ENCODE measurements at regions not wholly inside any gene's neighbourhood (a gene's known extent, or its start where the extent isn't known, plus 50 kb on each side); places are given as distances from the start of the nearest gene placed in this dataset.

DNA sequence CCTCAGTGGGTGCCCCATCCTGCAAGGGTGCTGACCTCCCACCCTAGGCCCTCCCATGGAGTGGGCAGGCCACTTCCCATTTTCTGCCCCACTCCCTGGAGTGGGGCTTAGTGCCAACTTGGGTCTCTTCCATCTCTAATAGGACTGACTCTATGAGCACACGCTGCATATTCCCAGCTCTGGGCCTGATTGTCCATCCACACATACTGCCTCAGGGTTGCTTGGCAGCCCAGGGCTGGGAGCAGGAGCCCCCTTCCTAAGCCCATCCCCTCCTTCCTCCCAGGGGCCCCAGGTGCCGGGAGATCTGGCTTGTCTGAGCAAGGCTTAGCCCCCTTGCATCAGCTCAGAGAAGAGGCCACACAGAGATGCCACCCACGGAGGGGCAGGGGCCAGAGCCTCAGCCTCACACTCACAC is 55.1 kb downstream of the PJA1 start:
- no peak for DNase-seq

DNA sequence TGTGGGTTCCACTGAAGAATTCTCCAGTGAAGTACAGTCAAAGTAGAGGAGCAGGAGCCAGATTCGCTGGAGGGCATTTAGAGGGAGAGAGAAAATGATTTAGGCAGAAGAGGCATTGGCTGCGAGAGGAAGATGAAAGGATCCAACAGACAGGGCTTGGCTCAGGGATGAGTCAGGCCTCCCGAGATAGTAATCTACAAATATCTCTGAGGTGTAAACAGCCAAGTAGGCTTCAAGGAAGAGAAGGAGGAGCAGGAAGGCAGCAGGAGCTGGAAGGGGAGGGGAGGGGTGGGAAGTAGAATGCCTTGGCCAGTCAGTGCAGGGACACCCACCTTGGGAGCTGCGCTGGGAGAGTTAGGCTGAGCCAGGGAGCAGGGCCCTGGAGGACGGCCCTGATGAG is 55.5 kb downstream of the PJA1 start:
- DNase-seq, result no peak

DNA sequence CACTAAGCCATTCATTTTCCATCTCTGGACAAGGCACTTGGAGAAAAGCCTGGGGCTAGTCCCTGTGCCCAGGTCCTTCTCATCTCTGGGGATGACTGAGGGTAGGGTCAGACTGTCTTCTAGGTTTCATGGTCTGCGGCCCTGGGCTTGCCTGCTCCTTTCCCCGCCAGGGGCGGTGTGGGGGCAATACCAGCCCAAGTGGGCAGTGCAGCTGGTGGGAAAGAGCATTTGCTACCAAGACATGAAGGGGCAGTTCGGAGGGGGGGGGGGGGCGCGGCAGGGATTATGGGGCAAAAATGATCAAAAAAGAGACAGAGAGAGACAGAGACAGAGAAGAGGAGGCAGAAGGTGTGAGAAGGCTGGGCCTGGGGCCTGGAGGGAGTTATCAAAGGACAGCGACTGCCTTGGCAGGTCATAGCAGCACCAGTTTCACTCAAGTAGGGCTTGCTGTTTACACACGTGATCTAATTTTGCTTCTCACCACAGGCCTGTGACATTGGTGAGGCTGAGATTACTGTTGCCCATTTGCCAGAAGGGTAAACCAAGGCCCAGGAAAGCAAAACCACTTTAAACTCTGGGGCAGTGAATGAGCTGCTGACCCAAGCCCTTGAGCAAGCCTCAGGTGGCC is 56.1 kb downstream of the PJA1 start:
- no peak for DNase-seq

DNA sequence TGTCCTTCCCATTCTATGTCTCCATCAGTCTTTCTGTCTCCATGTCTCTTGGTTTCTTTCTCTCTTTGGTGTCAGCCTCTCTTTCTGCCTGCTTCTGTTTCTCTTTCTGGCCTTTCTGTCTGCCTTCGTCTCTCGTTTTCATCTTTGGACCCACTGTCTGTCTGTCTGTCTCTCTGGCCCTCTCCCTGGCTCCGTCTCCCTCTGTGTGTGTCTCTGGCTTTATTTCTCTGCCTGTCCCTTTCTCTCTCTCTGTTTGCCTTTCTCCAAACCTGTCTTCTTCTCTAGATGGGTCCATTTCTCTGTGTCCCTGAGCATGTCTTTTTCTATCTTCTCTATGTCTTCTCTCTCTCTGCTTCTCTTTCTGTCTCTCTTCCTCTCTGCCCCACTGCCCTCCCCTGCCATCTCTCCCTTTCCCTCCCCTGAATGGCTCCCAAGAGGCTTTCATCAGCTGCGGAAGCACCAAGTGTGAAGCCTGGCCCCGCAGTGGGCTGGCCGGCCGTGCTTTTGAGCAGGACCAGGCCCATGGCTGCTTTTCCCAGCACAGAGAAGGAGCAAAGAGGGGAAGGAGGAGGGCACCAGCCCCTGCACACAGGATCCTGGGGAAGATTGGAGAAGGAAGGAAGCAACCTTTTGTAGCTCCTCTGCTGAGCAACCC is 57.4 kb downstream of the PJA1 start:
- no peak for DNase-seq

DNA sequence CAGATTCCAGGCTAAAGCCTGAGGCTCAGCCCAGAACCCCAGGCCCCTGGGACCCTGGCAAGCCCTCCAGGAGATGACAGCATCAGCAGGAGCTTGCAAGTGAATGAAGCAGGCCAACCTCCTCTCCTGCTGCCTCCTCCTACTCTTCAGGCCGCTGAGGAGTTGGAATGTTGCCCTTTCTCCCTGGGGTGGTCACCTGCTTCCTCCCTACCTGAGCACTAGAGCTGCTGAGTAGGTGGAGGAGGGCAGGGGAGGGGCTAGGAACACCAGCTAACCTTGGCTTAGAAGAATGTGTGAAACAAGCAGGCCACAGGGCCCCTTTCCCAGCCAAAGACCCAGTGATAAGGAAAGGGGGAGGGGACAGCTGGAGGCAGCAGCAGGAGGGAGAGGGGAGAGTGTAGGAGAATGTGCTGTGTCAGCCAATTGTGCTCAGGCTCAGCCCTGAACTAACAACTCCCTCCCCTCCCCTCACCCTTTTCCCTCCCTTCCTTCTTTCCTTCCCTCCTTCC is 58.0 kb downstream of the PJA1 start:
- no peak for DNase-seq

DNA sequence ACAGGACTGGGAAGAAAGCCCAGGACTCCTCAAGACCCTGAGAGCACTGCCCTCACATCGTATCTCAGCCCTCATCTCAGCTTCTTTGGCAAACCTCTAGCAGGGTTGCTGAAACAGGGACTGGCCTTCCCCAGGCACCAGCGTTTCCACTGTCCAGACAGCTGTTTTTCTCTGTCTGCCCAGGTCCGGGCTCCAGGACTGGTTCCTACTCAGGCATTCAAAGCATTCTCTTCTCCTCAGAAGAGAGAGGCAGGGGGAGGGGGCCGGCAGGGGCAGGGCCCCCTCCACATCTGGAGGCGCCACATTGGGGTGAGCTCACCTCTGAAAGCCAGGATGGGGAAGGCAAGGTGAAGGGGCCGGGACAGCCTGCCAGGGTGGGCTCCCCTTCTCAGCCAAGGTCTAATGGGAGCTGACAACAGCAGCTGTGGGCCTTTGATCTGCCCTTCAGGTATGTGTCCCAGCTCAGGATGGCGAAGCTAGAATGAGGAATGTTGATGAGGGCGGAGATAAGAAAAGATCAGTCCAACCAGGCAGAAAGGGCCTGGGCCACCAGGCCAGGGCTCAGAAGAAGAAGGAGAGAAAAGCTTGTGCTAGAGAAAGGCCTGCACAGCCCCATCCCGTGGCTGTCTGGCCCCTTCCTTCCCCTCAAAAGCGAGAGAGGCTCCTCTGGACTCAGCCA is 60.4 kb downstream of the PJA1 start:
- no peak for DNase-seq

DNA sequence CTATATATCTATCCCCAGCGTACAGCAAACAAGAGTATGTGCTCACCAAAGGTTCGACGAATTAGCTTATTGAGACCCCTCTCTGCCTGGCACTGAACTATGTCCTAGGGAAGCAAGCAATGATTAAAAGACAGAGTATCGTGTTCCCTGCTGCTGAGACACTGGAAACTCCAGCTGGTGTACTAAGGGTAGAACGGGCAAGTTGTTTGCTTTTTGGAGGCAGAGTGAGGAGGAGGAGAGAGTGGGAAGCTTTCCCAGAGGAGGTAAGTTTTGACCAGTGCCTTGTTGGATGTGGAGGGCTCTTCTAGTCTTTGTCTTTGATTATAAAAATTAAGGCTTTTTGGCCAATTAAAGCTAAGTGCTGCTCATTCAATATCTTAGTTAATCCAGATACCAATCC is 61.7 kb downstream of the PJA1 start:
- DNase-seq, result no peak

DNA sequence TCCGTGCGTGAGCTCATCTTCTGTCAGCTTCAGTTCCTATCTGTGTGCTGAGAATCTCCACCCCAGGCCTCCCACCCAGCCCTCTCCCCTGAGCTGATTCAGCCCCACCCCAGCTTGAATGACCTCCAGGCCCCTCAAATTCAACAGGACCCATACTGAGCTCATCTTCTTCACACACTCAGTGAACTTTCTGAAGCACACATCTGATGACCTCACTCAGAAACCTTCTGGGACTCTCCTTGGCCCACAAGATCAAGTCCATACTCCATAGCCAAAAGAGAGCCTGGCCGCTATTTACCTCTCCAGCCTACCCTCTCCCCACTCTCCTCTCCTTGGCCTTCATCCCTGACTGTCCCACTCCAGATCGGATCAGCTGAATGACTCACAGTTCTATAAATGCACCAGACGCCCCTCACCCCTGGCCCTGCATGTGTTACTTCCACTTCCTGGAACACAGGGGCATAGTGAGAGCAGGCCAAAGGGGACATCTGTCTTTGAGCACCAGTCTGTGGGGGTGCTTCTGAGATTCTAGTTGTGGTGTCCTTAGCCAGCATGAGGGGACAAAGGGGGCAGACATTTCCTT is 62.5 kb downstream of the PJA1 start:
- no peak for DNase-seq

DNA sequence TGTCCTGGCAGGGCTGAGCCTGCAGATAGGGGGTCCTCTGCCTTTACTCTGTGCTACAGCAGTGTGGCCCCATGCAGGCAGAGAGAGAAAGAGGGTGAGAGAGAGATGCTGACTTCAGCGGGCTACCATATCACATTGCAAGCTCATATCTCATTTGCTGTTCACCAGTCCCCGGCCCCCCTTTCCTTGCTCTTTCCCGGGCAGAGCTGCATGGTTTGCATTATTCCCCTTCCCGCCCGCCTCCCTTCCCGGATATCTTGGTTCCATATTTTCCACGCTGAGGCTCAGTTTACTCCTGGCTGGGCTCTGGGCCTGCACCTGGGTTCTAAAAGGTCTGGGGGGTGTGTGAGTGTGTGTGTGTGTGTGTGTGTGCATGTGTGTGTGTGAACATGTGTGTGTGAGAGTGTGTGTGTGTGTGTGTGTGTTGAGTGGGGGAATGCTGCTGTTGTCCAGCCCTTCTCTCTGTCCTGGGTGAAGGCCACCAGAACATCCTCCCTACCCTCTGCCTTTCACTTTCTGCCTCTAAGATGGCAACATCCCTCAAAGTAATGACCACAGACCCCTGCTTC is 63.5 kb downstream of the PJA1 start:
- no peak for DNase-seq

DNA sequence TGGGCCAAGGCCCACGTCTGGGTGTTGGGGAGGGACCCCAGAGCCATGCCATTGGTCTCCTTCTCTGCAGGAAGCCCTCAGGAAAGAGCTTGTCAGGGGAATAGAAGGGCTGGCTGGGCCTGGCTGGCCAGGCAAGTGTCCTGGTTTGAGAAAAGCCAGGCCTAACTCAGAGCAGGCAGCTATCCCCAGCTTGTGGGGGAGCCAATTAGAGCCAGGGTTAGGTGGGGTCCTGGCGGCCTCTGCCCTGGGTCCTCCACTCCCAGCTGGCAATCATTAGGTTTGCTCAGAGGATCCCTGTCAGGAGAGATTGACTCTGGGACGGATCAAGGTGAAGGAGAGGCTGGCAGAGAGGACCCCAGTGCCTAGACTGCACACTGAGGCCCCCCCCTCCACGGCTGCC is 64.8 kb downstream of the PJA1 start:
- DNase-seq, result no peak

DNA sequence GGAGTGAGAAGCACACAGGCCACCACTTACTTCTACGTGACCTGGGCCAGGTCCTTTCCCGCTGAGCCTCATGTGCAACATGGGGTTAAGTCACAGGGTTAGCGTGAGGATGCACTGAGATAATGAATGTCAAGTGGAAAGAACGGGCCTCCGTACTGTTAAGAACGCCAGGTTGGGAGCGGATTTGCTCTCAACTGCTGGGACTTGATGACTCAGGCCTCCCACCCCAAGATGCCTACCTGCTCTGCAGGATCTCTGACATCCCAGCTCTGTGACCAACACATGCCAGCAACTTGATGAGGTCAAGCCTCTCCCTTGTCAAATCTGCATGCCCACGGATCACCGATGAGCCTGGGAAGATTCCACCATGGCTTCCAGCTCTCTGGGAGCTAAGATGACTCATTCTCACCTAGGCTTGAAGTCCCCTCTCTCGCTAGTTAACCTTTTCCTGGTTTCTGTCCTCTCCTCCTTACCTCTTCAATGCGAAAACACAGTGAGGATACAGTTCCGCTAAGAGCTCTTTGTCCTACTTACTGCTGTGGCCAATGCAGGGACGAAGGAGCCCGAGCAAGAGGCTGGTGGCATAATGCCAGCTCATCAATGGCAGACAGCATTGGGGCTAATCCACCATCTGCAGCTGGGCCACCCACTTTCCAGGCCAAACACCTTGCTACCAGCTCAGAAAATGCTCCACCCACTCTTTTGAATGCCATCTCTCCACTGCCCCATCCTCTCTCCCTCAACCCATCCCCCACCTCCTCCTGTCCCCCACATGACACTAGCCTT is 67.6 kb downstream of the PJA1 start:
- no peak for DNase-seq

DNA sequence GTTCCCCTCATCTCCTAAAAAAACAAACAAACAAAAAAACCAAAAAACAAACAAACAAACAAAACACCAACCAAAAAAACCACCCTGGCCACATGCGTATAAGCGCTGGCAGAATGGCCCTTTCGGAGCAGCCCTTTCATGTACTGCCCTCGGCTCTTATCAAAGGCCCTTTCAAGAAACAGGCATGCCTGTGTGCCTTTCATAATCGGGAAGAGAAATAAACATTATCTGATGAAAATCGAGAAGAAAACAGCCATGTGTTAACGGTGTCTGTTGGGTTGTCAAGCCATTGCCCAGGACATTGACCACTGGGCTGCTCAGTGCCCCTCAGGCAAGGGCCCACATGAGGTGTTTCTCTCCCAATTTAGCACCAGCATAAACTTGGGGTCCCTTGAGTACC is 68.3 kb downstream of the PJA1 start:
- no peak for DNase-seq

DNA sequence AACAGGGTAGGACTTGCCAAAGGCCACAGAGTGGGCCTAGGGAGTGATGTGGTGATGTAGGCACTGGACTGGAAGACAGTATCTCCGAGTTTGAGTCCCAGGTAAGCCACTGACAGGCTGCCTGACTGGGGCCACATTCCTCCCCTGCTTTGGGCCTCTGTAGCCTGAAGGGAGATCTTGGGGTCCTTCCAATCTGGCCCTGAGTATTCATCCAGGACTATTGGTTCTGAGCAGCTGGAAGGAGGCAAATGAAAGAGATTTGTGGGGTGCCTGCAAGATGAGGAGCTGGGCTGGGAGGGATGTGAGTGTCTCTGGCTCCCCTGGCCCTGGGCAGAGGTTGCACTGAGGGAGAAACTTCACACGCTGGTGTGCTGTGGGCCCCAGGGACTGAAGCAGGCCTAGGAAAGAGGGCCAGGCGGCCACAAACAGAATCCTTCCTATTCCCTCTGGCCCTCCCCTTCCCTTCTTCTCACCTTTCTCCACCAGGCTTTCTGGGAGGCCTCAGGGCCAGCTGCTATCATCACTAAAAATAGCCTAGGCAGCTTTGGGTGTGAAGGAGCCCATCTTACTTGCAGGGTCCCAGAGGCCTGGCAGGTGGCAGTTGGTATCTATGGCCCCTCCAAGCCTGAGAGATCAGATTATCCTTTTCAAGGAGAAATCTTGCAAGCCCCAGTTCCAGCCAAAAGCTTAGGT is 70.1 kb downstream of the PJA1 start:
- DNase-seq, result no peak

DNA sequence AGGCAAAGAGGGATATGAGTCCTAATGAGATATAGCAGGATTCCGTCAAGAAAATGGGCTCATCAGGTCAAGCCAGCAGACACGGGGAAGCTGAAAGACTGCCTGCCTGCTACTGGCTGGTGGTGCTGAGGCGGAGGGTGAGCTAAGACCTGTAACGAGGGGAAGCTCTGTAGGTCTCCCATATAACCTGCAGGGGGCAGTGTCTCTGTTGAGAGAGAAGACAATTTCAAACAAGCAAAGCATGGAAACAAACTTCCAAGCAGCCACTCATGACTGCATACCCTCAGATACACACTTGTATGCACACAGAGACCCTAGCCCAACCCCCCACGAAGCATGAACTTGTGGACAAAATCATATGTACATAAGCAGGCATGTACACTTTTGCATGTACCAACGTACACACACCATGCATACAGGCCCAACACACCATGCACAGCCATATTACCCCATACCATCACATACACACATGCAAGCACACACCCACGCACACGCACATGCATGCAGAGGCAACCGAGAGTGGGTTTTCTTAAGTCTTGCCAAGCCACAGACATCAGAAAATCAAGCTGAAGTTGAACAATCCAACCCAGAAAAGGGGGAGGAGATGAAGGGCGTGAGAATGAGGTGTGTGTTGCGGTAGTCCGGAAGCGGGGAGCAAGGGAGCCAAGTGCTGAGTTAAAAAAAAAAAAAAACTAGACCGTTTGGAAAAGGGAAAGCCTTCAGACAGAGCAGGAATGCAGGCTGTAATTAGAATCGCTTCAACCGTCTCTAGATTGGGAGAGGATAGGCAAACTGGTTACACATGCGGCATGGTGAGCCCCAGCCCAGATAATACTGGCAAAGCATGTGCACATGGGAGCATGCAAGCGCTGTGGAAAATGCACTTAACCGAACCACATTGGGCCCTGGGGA is 71.0 kb downstream of the PJA1 start:
- DNase-seq, result peak; percentile 4

DNA sequence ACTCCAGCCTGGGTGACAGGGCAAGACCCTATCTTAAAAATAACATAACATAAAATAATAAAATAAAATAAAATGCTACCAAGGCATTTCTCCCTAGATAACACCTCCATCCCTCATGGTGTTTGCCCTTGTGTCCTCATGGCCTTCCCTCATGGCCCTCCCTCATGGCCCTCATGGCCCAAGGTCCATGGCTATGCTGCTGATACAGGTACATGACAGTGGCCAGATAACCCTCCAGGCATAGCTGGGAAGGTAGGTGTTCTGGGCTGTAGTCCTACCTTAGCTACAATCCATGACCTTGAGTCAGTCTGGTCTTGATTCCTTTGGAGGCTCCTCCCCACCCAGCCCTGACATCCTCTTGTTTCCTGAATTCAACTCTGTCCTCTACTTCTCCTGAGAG is 75.2 kb downstream of the PJA1 start:
- DNase-seq, result no peak

DNA sequence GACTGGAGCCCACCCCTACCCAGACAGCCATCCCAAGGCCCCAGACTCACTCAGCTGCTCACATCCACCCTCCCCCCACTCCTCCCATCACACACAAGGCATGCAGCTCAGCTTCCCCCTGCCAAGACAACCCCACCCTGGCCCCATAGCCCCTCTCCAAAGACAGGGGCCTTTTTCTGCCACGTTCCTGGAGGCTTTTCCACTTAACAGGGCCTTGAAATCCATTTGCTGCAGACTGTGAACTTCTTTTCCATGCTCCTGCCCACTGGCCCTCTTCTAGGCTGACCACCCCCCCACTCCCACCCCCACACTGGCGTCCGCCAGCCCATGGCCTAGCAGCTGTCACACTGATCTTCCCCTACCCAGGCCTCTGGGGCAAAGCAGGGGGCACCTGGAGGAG is 76.0 kb downstream of the PJA1 start:
- DNase-seq, result no peak

DNA sequence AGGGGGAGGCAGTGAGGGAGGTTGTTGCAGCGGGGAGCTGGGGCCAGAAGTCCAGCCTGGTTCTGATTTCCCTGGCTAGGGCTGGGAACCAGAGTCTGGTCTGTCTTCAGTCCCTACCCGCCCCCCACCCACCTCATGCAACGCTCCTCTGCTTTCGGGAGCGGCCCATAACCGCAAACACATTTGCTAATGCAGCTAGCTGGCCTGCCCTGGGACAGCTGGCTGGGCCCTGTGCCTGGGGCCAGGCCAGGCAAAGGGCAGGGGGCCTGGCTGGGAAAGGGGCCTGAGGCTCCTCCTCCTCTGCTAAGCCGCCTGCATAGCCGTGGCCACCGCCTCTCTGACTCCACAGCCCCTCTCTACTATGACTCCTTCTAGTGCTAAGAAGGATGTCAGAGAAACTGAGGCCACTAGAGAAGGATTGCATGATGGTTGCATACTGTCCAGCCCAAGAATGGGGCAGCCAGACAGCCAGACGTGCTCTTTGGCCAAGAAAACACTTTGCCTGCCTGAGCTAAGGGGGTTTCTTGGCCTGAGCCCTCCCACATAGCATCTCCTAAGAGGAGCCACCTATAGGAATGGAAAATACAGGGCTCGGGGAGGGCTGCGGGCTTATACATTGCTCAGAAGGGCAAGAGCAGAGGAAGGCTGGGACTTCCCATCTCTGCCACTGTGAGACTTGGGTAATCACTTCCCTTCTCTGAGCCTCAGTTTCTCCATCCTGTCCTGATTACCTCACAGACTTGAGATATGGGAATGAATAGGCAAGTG is 76.9 kb downstream of the PJA1 start:
- DNase-seq, result no peak

DNA sequence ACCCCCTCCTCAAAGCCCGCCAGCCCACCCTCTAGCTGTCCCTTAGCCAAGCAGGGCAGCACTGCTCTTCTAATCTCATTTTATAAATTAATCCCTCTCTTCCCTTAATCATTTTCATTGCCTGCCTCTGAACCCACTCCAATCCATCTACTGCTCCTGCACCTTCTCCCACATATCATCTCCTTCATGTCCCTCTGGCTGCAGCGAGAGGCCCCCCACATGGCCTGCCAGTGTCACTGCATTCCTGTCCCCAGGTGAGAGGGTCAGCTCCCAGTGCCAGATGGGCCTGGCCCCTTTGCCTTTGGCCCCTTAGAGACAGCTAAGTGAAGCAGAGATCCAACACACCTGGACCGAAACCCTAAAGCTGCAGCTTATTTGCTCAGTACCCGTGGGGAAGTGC is 79.4 kb downstream of the PJA1 start:
- DNase-seq, result no peak

DNA sequence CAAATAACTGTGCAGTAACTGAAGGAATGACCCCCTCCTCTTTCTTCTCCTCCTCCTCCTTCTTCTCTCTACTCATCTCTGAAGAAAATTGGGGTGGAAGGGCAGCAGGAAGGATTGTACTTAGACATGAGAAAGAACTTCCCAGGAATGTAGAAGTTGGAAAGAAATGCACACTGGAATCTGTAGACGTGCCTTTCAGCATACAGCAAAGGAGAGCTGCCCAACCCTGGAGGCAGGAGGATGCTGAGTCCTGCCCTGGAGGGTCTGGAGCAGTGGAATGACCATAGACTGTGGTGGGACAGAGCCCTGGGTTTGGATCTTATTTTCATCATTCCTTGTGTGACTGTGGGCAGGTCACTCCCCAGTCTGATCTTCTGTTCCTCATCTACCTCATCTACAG is 80.1 kb downstream of the PJA1 start:
- DNase-seq, result no peak

DNA sequence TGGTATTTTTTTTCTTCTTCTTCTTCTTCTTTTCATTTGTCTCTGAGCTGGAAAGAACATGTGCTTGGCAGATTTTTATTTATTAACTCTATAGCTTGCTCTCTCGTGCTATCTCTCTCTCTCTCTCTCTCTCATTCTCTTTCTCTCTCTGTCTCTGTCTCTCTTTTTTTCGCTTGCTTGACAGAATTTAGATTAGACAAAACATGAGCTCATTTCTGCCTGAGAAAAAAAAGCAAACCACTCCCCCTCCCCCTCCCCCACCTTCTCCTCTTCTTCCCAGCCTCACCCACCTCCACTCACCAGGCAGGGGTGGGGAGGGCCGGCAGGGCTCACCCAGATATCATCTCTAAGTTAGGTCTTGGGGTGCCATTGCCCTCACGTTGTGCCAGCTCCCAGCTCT is 81.5 kb downstream of the PJA1 start:
- DNase-seq, result no peak
